HepG2 (cell line): ENCODE measurements at regions not wholly inside any gene's neighbourhood (a gene's known extent, or its start where the extent isn't known, plus 50 kb on each side); places are given as distances from the start of the nearest gene placed in this dataset.
A peak's percentile ranks its signal among the peaks of the same experiment; 100 is the strongest.

ENCODE experiments used
- CEBPB ChIP-seq: IDR thresholded peaks from 2 replicates; pipeline ENCODE4 v1.6.1; 2011; ENCODE audit warnings: low read depth, low read length, improper control_type of control experiment, borderline replicate concordance
- CEBPG ChIP-seq: IDR thresholded peaks from 2 replicates; pipeline ENCODE4 v1.6.1; 2016
- HNF4G ChIP-seq, 2 experiments: sonication (generic) in 1 of 2; formaldehyde crosslinking in 1 of 2; IDR thresholded peaks; 2 replicates each; pipeline versions ENCODE4 v1.4.0 to v1.6.1; 2011 to 2020; ENCODE audit warnings: borderline replicate concordance in 2 of 2, low read depth in 2 of 2, mild to moderate bottlenecking in 2 of 2, low read length in 1 of 2, missing genetic modification reagents in 1 of 2, moderate library complexity in 1 of 2
- ISX ChIP-seq: sonication (generic); formaldehyde crosslinking; conservative IDR thresholded peaks from 2 replicates; pipeline ENCODE4 v1.5.0; 2020; ENCODE audit warnings: missing genetic modification reagents
- KDM5A ChIP-seq: fragments of 200-600 bp; sonication (generic); IDR thresholded peaks from 2 replicates; pipeline ENCODE4 v1.7.0; 2018; ENCODE audit warnings: antibody characterized with exemption, mild to moderate bottlenecking, low read length, borderline replicate concordance
- KLF13 ChIP-seq: sonication (generic); formaldehyde crosslinking; IDR thresholded peaks from 2 replicates; pipeline ENCODE4 v1.4.0; 2020; ENCODE audit warnings: mild to moderate bottlenecking, missing genetic modification reagents
- KMT2B ChIP-seq: IDR thresholded peaks from 2 replicates; pipeline ENCODE4 v1.6.1; 2016; ENCODE audit warnings: missing genetic modification reagents, missing compliant biosample characterization
- MAF1 ChIP-seq: sonication (generic); formaldehyde crosslinking; IDR thresholded peaks from 2 replicates; pipeline ENCODE4 v1.5.0; 2020; ENCODE audit warnings: missing genetic modification reagents, borderline replicate concordance
- MEIS2 ChIP-seq: sonication (generic); formaldehyde crosslinking; IDR thresholded peaks from 2 replicates; pipeline ENCODE4 v1.9.0; 2021; ENCODE audit warnings: mild to moderate bottlenecking, missing genetic modification reagents
- NFATC3 ChIP-seq: sonication (generic); formaldehyde crosslinking; IDR thresholded peaks from 2 replicates; pipeline ENCODE4 v1.5.1; 2020; ENCODE audit warnings: mild to moderate bottlenecking, missing genetic modification reagents
- SNRNP70 ChIP-seq: fragments of 200-400 bp; formaldehyde crosslinking; IDR thresholded peaks from 2 replicates; pipeline ENCODE4 v1.6.1; 2017; ENCODE audit warnings: mild to moderate bottlenecking, low read depth, low read length, moderate library complexity
- SRF ChIP-seq: IDR thresholded peaks from 2 replicates; pipeline ENCODE4 v1.6.1; 2011; ENCODE audit warnings: mild to moderate bottlenecking, low read depth, low read length, moderate library complexity
- SRSF9 ChIP-seq: fragments of 200-400 bp; formaldehyde crosslinking; IDR thresholded peaks from 2 replicates; pipeline ENCODE4 v1.6.1; 2018; ENCODE audit warnings: borderline replicate concordance, mild to moderate bottlenecking, low read depth, low read length; ENCODE audit not compliant: insufficient read depth, poor library complexity, severe bottlenecking
- U2AF2 ChIP-seq: fragments of 200-400 bp; formaldehyde crosslinking; IDR thresholded peaks from 2 replicates; pipeline ENCODE4 v1.6.1; 2017; ENCODE audit warnings: low read depth, mild to moderate bottlenecking, low read length
- ZC3H4 ChIP-seq: sonication (generic); formaldehyde crosslinking; IDR thresholded peaks from 2 replicates; pipeline ENCODE4 v1.4.0; 2020; ENCODE audit warnings: missing genetic modification reagents, borderline replicate concordance
- ZMYM3 ChIP-seq: sonication (generic); formaldehyde crosslinking; IDR thresholded peaks from 2 replicates; pipeline ENCODE4 v1.5.1; 2020; ENCODE audit warnings: mild to moderate bottlenecking, missing genetic modification reagents
- ZNF891 ChIP-seq: sonication (generic); formaldehyde crosslinking; IDR thresholded peaks from 2 replicates; pipeline ENCODE4 v1.5.0; 2020; ENCODE audit warnings: mild to moderate bottlenecking, missing genetic modification reagents
- TF ChIP-seq, protein P1 (sequence below): sonication (generic); formaldehyde crosslinking; IDR thresholded peaks from 2 replicates; pipeline ENCODE4 v1.5.0; 2020; ENCODE audit warnings: missing genetic modification reagents
- TF ChIP-seq, protein P2 (sequence below): IDR thresholded peaks from 2 replicates; pipeline ENCODE4 v1.6.1; 2016
- TF ChIP-seq, protein P3 (sequence below): sonication (generic); formaldehyde crosslinking; IDR thresholded peaks from 2 replicates; pipeline ENCODE4 v1.4.0; 2020; ENCODE audit warnings: missing genetic modification reagents
- TF ChIP-seq, protein P4 (sequence below): sonication (generic); formaldehyde crosslinking; IDR thresholded peaks from 2 replicates; pipeline ENCODE4 v1.5.0; 2020; ENCODE audit warnings: mild to moderate bottlenecking, missing genetic modification reagents

DNA sequence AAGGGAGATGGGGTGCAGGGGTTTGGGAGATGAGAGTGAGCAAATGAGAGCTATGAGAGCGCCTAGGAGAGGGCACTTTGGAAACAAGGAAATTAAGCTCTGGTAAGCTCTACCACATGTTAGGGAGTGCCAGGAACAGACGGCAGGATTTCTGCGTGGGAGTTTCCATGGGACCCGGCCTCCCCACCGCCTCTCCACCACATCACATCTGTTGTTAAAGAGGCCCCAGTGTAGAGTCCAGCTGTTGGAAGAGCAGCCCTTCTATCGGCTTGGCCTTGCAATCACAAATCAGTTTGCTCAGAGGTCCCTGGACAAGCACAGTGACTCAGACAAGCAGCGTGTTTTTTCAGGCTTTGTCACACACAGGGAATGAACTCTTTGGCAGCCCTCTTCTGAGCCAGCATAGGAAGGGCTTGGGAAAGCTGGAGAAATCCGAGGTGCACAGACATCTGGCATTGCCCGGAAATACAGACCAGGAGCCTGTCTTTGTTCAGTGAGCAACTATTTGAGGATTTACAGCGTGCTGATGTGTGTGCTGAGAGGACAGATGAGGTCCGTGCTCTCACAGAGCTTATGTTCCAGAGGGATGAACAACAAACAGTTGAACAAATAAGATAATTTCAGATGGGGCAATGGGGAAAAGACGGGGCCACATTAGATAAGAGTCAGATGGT lies 370.6 kb upstream of the PROK2 start (continued):
- TF ChIP-seq, protein P1, sequence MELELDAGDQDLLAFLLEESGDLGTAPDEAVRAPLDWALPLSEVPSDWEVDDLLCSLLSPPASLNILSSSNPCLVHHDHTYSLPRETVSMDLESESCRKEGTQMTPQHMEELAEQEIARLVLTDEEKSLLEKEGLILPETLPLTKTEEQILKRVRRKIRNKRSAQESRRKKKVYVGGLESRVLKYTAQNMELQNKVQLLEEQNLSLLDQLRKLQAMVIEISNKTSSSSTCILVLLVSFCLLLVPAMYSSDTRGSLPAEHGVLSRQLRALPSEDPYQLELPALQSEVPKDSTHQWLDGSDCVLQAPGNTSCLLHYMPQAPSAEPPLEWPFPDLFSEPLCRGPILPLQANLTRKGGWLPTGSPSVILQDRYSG (CRISPR knock-in tag) = no peak
- TF ChIP-seq, protein P2, sequence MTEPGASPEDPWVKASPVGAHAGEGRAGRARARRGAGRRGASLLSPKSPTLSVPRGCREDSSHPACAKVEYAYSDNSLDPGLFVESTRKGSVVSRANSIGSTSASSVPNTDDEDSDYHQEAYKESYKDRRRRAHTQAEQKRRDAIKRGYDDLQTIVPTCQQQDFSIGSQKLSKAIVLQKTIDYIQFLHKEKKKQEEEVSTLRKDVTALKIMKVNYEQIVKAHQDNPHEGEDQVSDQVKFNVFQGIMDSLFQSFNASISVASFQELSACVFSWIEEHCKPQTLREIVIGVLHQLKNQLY = no peak
- no peak for TF ChIP-seq SNRNP70
- peak; percentile 49; the same call in 1 of the 2 replicates for TF ChIP-seq MEIS2 (CRISPR knock-in tag)
- no peak for TF ChIP-seq NFATC3 (CRISPR knock-in tag)
- TF ChIP-seq CEBPG (CRISPR knock-in tag) = no peak
- TF ChIP-seq KLF13 (CRISPR knock-in tag) = no peak
- TF ChIP-seq HNF4G (IDR thresholded peaks at IDR 0.05; ENCODE audit: borderline replicate concordance, low read depth, low read length) = peak; percentile 33; the same call in 1 of the 2 replicates
- TF ChIP-seq HNF4G (CRISPR knock-in tag; IDR thresholded peaks at IDR 0.05; ENCODE audit: borderline replicate concordance, low read depth) = no peak
- TF ChIP-seq SRF = no peak
- TF ChIP-seq, protein P3, sequence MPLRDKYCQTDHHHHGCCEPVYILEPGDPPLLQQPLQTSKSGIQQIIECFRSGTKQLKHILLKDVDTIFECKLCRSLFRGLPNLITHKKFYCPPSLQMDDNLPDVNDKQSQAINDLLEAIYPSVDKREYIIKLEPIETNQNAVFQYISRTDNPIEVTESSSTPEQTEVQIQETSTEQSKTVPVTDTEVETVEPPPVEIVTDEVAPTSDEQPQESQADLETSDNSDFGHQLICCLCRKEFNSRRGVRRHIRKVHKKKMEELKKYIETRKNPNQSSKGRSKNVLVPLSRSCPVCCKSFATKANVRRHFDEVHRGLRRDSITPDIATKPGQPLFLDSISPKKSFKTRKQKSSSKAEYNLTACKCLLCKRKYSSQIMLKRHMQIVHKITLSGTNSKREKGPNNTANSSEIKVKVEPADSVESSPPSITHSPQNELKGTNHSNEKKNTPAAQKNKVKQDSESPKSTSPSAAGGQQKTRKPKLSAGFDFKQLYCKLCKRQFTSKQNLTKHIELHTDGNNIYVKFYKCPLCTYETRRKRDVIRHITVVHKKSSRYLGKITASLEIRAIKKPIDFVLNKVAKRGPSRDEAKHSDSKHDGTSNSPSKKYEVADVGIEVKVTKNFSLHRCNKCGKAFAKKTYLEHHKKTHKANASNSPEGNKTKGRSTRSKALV (CRISPR knock-in tag) = no peak
- peak; percentile 94 for TF ChIP-seq ZMYM3 (CRISPR knock-in tag)
- TF ChIP-seq, protein P4, sequence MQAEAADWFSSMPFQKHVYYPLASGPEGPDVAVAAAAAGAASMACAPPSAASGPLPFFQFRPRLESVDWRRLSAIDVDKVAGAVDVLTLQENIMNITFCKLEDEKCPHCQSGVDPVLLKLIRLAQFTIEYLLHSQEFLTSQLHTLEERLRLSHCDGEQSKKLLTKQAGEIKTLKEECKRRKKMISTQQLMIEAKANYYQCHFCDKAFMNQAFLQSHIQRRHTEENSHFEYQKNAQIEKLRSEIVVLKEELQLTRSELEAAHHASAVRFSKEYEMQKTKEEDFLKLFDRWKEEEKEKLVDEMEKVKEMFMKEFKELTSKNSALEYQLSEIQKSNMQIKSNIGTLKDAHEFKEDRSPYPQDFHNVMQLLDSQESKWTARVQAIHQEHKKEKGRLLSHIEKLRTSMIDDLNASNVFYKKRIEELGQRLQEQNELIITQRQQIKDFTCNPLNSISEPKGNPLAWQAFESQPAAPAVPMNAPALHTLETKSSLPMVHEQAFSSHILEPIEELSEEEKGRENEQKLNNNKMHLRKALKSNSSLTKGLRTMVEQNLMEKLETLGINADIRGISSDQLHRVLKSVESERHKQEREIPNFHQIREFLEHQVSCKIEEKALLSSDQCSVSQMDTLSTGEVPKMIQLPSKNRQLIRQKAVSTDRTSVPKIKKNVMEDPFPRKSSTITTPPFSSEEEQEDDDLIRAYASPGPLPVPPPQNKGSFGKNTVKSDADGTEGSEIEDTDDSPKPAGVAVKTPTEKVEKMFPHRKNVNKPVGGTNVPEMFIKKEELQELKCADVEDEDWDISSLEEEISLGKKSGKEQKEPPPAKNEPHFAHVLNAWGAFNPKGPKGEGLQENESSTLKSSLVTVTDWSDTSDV = no peak
- TF ChIP-seq ZC3H4 (CRISPR knock-in tag) = no peak
- no peak for TF ChIP-seq SRSF9
- TF ChIP-seq KDM5A = no peak
- TF ChIP-seq CEBPB = peak; percentile 39; the same call in 1 of the 2 replicates
- peak; percentile 41; the same call in 1 of the 2 replicates for TF ChIP-seq ZNF891 (CRISPR knock-in tag)
- TF ChIP-seq U2AF2 = no peak
- TF ChIP-seq ISX (CRISPR knock-in tag) = no peak
- TF ChIP-seq MAF1 (CRISPR knock-in tag) = no peak
- TF ChIP-seq KMT2B (CRISPR knock-in tag) = peak; percentile 75
